GM12874 (cell line): ENCODE measurements at regions not wholly inside any gene's neighbourhood (a gene's known extent, or its start where the extent isn't known, plus 50 kb on each side); places are given as distances from the start of the nearest gene placed in this dataset.

ENCODE experiments used
- CTCF ChIP-seq: IDR thresholded peaks from 2 replicates; pipeline ENCODE4 v1.5.1; 2011; ENCODE audit warnings: low read depth, mild to moderate bottlenecking, control low read depth, low read length, moderate library complexity; ENCODE audit not compliant: insufficient read depth

- no peak for TF ChIP-seq CTCF
Observed at GRCh38 chr7:130850956-130851355, 116.9 kb upstream of the KLF14 start.

- TF ChIP-seq CTCF: no peak
Observed at GRCh38 chr7:130852867-130853266, 118.9 kb upstream of the KLF14 start.

- no peak for TF ChIP-seq CTCF
Observed at GRCh38 chr7:130853503-130854279, 119.7 kb upstream of the KLF14 start.

- TF ChIP-seq CTCF: no peak
Observed at GRCh38 chr7:130854481-130854880, 120.5 kb upstream of the KLF14 start.

- no peak for TF ChIP-seq CTCF
Observed at GRCh38 chr7:130856866-130857265, 122.9 kb upstream of the KLF14 start.

GRCh38 chr7:130865408-130866236 lies 131.6 kb upstream of the KLF14 start:
- no peak for TF ChIP-seq CTCF

- TF ChIP-seq CTCF: no peak
Observed at GRCh38 chr7:130867039-130867438, 133.0 kb upstream of the KLF14 start.
